ENCODE measurements at regions not wholly inside any gene's neighbourhood (a gene's known extent, or its start where the extent isn't known, plus 50 kb on each side); places are given as distances from the start of the nearest gene placed in this dataset.

DNA sequence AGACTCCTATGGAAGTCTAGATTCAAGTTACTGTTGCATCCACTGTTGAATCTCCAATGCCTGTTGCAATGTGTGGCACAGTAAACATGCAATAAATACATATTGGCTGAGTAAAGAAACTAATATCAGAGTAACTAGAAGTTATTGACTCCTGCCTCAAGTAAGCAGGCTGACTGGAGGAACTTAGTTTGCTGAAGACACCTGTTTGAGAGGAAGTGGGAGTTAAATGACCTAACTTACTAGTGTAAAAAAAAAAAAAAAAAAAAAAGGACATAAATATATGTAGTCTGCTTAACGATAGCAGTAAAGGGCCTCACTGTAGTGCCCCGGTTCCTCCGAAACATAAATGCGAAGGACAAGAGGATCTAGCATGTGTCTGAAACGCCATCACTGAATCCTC, 249.8 kb upstream of the PRDM1 start:
- H3K27ac Mint-ChIP-seq (ENCODE audit: low read depth): no peak overlapping the region
- no peaks in the 10 kb centered on the region for H3K4me1 Mint-ChIP-seq
- DNase-seq (ENCODE audit: low spot score in 2 of 2) (no peak), ATAC-seq (replicated peaks; ENCODE audit: extremely low read depth, poor library complexity, severe bottlenecking) (no peak)
- H3K4me3 Mint-ChIP-seq: no peak overlapping the region
- no peaks in the 10 kb centered on the region for H3K27me3 Mint-ChIP-seq
- H3K9me3 Mint-ChIP-seq: no peaks in the 10 kb centered on the region
- no peaks in the 10 kb centered on the region for H3K36me3 Mint-ChIP-seq (ENCODE audit: insufficient read depth)

DNA sequence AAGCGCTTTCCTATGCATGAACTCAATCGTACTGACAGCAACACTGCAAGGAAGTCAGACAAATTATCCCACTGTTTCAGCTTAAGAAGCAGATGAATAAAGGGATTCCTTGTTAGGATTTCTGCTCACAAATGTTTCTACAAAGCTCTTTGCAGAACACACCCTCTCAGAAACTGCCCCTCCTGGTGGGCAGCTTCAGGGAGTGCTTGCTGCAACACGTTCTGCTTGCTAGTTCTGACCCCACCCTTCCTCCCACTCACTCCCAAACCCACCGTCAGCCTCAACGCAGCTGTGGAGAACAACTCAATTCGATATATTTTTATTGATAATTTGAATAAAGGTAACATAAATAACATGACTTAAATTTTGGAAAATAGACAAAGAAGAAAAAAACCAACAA, 250.8 kb upstream of the PRDM1 start:
- DNase-seq (ENCODE audit: low spot score in 2 of 2): no peak
- no peaks in the 10 kb centered on the region for H3K27me3 Mint-ChIP-seq
- no peaks in the 10 kb centered on the region for H3K36me3 Mint-ChIP-seq (ENCODE audit: insufficient read depth)
- no peaks in the 10 kb centered on the region for H3K4me1 Mint-ChIP-seq
- no peak for ATAC-seq (replicated peaks; ENCODE audit: extremely low read depth, poor library complexity, severe bottlenecking)
- H3K4me3 Mint-ChIP-seq: no peak overlapping the region
- H3K9me3 Mint-ChIP-seq: no peaks in the 10 kb centered on the region
- H3K27ac Mint-ChIP-seq (ENCODE audit: low read depth): no peak overlapping the region

DNA sequence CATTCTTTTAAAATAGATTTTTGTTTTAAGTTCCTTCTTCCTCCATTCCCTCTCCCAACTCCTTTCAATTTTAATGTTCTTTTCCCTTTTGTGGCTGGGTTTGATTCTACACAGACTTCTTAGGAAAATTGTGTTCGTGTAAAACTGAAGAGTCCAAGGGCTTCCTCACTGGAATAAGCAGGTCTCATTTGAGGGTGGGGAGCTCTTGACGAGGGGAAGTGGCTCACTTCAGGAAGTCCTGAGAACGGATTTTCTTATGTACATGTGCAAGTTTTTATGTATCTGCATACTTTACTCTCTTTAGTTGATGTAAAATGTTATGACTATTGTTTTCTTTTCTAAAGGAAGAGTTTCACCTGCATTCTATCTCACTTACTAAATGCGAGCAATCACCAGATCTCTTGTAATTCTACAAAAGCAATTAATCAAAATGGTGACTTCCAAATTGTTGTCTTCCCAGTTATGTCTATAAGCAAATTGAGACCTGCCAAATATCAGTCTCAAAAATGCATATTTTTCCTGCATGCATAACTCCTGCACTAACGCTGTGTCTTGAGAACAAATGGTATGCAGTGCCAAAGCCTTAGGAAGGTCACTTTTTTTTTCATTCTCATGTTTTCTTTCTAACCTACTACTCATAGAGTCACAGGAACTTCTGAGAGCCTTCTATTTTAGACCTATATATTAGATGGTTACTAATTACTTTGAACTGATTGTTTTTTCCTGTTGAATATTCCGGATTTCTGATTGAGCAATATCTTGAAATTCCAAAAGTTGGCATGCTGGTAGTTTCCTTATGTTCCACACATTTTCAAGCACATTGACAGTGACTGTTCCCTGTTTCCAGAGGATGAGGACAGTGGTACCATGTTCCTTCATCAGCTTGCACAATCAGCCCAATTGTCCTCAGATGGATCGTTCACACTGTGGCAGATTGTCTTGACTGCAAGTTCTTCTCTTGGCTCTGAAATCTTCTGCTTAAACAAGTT, 251.9 kb upstream of the PRDM1 start:
- H3K4me3 Mint-ChIP-seq: no peak overlapping the region
- no peaks in the 10 kb centered on the region for H3K27me3 Mint-ChIP-seq
- no peak for ATAC-seq (replicated peaks; ENCODE audit: extremely low read depth, poor library complexity, severe bottlenecking)
- H3K4me1 Mint-ChIP-seq: no peaks in the 10 kb centered on the region
- H3K9me3 Mint-ChIP-seq: no peaks in the 10 kb centered on the region
- no peak overlapping the region for H3K27ac Mint-ChIP-seq (ENCODE audit: low read depth)
- no peak for DNase-seq (ENCODE audit: low spot score in 2 of 2)
- no peaks in the 10 kb centered on the region for H3K36me3 Mint-ChIP-seq (ENCODE audit: insufficient read depth)

DNA sequence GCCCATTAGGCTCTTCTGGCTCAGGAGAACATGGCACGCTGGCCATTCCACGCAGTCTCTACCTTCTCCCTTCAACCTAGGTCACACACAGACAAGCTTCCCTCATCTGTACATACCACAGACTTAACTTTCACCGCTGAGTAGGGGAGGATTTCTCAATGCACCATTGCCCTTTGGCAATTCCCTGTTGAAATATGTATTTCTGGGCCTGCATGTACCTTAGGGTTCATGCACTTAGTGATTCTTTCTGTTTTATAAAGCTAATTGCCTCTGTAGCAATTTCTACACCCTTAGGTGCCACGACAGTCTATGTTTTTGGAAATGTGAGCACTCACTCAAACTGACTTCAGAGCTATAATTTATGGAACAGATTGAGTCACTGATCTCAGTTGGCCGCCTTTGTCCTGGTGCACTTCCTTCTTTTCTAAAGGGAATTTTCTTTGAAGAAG, 253.8 kb upstream of the PRDM1 start:
- H3K27ac Mint-ChIP-seq (ENCODE audit: low read depth): no peak overlapping the region
- ATAC-seq (replicated peaks; ENCODE audit: extremely low read depth, poor library complexity, severe bottlenecking) (no peak), DNase-seq (ENCODE audit: low spot score in 2 of 2) (no peak)
- H3K27me3 Mint-ChIP-seq: no peaks in the 10 kb centered on the region
- no peak overlapping the region for H3K4me3 Mint-ChIP-seq
- H3K4me1 Mint-ChIP-seq: no peaks in the 10 kb centered on the region
- H3K9me3 Mint-ChIP-seq: no peaks in the 10 kb centered on the region
- H3K36me3 Mint-ChIP-seq (ENCODE audit: insufficient read depth): no peaks in the 10 kb centered on the region

DNA sequence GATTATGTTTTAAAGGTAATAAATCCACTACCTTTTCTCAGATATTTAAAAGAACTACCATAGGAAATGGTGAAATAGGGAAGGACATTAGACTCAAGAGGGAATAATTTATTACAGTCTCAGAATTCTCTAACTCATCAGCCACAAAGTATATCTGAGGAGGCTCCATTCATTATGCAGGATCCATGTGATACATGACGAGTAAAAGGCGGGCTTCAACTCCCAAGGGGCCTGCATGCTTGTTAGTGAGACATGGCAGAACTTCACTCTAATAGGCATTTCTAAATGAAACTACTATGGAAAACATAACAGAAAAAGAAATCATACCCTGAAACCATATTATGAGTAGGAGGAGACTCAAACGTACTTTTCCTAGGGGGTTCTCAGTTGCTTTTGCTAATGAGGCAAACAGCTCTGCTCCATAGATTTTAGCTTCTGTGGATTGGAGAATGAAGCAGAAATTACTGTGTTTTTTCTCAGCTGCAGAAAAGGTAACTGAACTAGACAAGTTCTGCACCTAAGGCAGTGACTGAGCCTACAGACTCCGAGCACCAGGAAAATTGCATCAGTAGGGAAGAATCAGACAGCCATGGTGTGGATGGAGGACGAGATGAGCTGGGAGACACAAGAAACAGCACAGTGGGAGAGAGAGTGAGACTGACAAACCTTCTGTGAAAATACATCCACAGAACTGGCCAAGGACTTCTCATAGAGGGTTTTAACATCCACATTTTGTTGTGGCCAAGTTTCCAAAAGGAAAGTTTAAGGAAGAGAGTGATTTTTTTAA, 254.6 kb upstream of the PRDM1 start:
- Mint-ChIP-seq H3K36me3 (ENCODE audit: insufficient read depth) (no peaks in the 10 kb centered on the region), H3K4me3 (no peak overlapping the region), H3K27ac (ENCODE audit: low read depth) (no peak overlapping the region), H3K9me3 (no peaks in the 10 kb centered on the region), H3K27me3 (no peaks in the 10 kb centered on the region), H3K4me1 (no peaks in the 10 kb centered on the region)
- no peak for ATAC-seq (replicated peaks; ENCODE audit: extremely low read depth, poor library complexity, severe bottlenecking)
- DNase-seq (ENCODE audit: low spot score in 2 of 2): no peak

DNA sequence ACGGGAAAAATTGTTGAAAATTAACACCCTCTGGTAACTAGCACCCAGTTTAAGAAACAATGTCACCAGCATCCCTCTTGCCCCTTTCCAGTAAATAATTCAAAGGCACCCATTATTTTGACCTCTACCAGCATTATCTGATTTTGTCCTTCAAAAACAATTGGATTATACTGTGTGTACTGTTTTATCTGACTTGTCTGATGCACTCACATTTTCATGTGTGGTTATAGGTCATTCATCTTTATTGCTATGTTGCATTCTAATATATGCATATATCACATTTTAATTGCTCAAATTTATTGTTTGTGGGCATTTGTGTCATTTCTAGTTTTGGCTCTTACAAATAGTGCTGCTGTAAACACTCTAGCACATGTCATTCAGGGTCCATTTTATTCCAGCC, 260.9 kb upstream of the PRDM1 start:
- DNase-seq (ENCODE audit: low spot score in 2 of 2): no peak

DNA sequence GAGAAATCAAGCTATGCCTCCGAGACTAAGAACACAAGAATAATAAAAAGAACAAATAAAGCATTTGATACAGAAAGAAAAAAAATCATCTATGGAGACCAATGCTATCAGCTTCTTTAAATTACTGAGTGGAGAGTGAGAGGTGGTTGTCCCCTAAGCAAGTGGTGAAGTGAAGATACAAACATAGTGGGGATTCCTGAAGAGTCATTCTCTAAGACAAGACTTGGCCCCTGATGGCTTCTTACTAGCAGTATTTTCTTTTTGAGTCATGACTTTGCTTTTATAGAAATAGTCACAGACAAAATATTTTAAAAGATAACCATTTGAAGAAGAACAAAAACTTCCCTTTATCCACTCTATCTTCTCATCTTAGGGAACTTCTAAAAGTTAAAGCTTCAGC, 261.4 kb upstream of the PRDM1 start:
- no peaks in the 10 kb centered on the region for H3K27me3 Mint-ChIP-seq
- H3K9me3 Mint-ChIP-seq: no peaks in the 10 kb centered on the region

More for the DNA sequence above, 260.9 kb upstream of the PRDM1 start:
- Mint-ChIP-seq H3K9me3 (no peaks in the 10 kb centered on the region), H3K27ac (ENCODE audit: low read depth) (no peak overlapping the region), H3K4me1 (no peaks in the 10 kb centered on the region), H3K27me3 (no peaks in the 10 kb centered on the region), H3K4me3 (no peak overlapping the region), H3K36me3 (ENCODE audit: insufficient read depth) (peaks cover 2% of the 10 kb centered on the region)
- no peak for ATAC-seq (replicated peaks; ENCODE audit: extremely low read depth, poor library complexity, severe bottlenecking)

DNA sequence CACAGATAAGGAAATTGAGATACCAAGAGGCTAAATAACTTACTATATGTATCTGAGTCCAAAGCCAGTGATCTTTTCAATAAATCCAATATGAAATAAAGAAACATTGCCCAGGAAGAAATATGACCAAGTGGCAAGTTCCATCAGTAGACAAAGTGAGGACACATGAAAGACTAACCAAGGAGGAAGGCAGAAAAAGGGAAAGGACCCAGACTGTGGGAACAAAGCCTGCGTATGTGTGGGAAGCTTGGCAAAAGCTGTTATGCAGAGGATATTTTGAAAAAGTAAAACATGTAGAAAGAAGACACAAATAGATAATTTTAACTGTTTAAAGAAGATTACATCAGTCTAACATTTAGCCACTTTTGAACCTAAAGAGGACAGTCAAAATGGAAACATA, 264.4 kb upstream of the PRDM1 start:
- no peaks in the 10 kb centered on the region for H3K27me3 Mint-ChIP-seq
- no peaks in the 10 kb centered on the region for H3K4me1 Mint-ChIP-seq
- no peak overlapping the region for H3K4me3 Mint-ChIP-seq
- H3K27ac Mint-ChIP-seq (ENCODE audit: low read depth): no peak overlapping the region
- peaks cover 2% of the 10 kb centered on the region for H3K36me3 Mint-ChIP-seq (ENCODE audit: insufficient read depth)
- no peak for ATAC-seq (replicated peaks; ENCODE audit: extremely low read depth, poor library complexity, severe bottlenecking)
- DNase-seq (ENCODE audit: low spot score in 2 of 2): no peak
- H3K9me3 Mint-ChIP-seq: no peaks in the 10 kb centered on the region

More for the DNA sequence above, 261.4 kb upstream of the PRDM1 start:
- H3K36me3 Mint-ChIP-seq (ENCODE audit: insufficient read depth): peaks cover 2% of the 10 kb centered on the region
- DNase-seq (ENCODE audit: low spot score in 2 of 2) (no peak), ATAC-seq (replicated peaks; ENCODE audit: extremely low read depth, poor library complexity, severe bottlenecking) (no peak)
- H3K4me3 Mint-ChIP-seq: no peak overlapping the region
- H3K4me1 Mint-ChIP-seq: no peaks in the 10 kb centered on the region
- H3K27ac Mint-ChIP-seq (ENCODE audit: low read depth): no peak overlapping the region

DNA sequence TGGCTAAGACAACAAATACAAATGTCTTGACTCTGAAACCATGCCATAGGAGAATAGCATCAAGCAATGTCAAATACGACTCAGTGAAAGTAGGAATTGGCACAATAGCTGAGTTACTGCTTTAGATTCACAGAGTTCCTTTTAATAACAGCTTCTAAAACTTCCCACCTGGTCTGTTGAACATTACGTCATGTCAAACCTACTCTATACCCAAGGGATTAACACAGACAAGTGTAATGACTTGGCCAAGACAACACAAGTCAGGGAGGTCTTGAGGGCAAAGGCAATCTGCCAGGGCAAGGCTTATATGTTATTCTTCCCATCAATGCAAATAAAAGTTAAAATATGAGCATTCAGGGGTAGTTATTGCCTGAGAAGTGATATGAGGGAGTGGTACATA, 265.1 kb upstream of the PRDM1 start:
- H3K4me1 Mint-ChIP-seq: no peaks in the 10 kb centered on the region
- ATAC-seq (replicated peaks; ENCODE audit: extremely low read depth, poor library complexity, severe bottlenecking) (no peak), DNase-seq (ENCODE audit: low spot score in 2 of 2) (no peak)
- H3K27me3 Mint-ChIP-seq: no peaks in the 10 kb centered on the region
- no peaks in the 10 kb centered on the region for H3K9me3 Mint-ChIP-seq
- H3K4me3 Mint-ChIP-seq: no peak overlapping the region
- peaks cover 2% of the 10 kb centered on the region for H3K36me3 Mint-ChIP-seq (ENCODE audit: insufficient read depth)
- no peak overlapping the region for H3K27ac Mint-ChIP-seq (ENCODE audit: low read depth)

DNA sequence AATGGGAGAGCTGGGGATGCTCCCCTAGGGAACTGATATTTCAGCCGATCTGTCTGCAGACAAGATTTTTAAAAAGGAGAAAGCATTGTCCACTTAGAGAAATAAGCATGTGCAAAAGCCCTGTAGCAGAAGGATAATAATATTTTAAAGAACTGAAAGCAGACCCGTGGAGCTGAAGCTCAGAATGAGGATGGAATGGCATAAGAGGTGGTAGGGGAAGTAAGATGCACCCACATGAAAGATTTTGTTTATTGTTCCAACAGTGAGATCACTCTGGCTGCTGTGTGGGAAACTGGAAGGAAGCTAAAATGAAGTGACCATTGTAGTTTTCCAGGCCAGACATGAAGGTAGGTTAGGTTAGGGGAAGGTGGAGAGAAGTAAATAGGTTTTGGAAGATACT, 266.4 kb upstream of the PRDM1 start:
- DNase-seq (ENCODE audit: low spot score in 2 of 2) (no peak), ATAC-seq (replicated peaks; ENCODE audit: extremely low read depth, poor library complexity, severe bottlenecking) (no peak)
- H3K36me3 Mint-ChIP-seq (ENCODE audit: insufficient read depth): no peaks in the 10 kb centered on the region
- no peak overlapping the region for H3K27ac Mint-ChIP-seq (ENCODE audit: low read depth)
- no peaks in the 10 kb centered on the region for H3K9me3 Mint-ChIP-seq
- H3K27me3 Mint-ChIP-seq: no peaks in the 10 kb centered on the region
- no peak overlapping the region for H3K4me3 Mint-ChIP-seq
- no peaks in the 10 kb centered on the region for H3K4me1 Mint-ChIP-seq

DNA sequence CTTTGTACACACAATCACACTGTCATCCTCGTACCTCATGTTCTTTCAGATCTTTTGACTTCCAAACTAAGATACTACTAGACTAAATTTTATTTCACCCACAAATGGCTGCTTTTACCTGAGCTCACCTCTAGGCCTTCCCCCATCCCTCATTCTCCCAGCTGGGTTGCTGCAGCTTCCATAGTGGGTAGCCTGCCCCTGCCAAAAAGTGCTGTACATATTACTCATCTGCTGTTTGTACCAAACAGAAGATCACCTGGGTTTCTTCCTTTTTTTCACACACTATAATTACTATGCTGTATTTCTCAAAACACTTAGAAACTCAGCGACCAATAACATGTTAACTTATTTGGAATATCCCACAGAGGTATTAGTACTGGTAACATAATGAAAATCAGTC, 267.6 kb upstream of the PRDM1 start:
- no peak overlapping the region for H3K4me3 Mint-ChIP-seq
- DNase-seq (ENCODE audit: low spot score in 2 of 2) (no peak), ATAC-seq (replicated peaks; ENCODE audit: extremely low read depth, poor library complexity, severe bottlenecking) (no peak)
- no peaks in the 10 kb centered on the region for H3K4me1 Mint-ChIP-seq
- no peaks in the 10 kb centered on the region for H3K9me3 Mint-ChIP-seq
- no peaks in the 10 kb centered on the region for H3K27me3 Mint-ChIP-seq
- H3K27ac Mint-ChIP-seq (ENCODE audit: low read depth): no peak overlapping the region
- no peaks in the 10 kb centered on the region for H3K36me3 Mint-ChIP-seq (ENCODE audit: insufficient read depth)

DNA sequence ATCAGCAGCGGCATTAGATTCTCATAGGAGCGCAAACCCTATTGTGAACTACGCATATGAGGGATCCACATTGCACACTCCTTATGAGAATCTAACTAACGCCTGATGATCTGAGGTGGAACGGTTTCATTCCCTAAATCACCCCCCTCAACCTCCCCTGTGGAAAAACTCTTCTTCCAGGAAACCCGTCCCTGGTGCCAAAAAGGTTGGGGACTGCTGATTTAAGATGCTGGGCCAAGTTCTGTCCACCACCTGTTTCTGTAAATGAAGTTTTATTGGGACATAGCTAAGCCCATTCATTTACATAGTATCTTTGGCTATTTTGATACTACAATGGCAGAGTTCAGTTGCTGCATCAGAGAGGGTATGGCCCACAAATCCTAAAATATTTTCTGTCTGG, 268.2 kb upstream of the PRDM1 start:
- Mint-ChIP-seq H3K36me3 (ENCODE audit: insufficient read depth) (no peaks in the 10 kb centered on the region), H3K27me3 (no peaks in the 10 kb centered on the region), H3K4me3 (no peak overlapping the region), H3K4me1 (no peaks in the 10 kb centered on the region), H3K27ac (ENCODE audit: low read depth) (no peak overlapping the region), H3K9me3 (no peaks in the 10 kb centered on the region)
- ATAC-seq (replicated peaks; ENCODE audit: extremely low read depth, poor library complexity, severe bottlenecking) (no peak), DNase-seq (ENCODE audit: low spot score in 2 of 2) (no peak)

DNA sequence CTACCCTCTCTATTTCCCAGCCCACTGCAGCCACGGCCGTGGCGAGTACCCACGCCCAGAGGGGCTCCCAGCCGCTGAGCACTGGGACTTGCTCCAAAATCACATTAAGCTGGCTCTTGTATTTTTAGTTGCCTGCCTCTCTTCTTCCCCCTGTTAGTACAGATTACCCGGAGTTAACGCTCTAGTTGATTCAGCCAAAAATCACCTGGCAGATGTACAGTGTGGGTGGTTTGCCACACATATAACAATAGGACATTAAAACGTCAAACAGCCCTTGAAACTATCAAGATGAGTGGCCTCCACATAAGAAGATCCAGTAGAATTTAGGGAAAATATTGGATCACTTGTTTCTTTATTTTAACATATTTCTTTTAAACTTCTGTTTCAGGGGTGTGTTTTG, 268.8 kb upstream of the PRDM1 start:
- no peaks in the 10 kb centered on the region for H3K4me1 Mint-ChIP-seq
- H3K27me3 Mint-ChIP-seq: no peaks in the 10 kb centered on the region
- no peaks in the 10 kb centered on the region for H3K36me3 Mint-ChIP-seq (ENCODE audit: insufficient read depth)
- no peak overlapping the region for H3K4me3 Mint-ChIP-seq
- no peak for DNase-seq (ENCODE audit: low spot score in 2 of 2)
- no peak overlapping the region for H3K27ac Mint-ChIP-seq (ENCODE audit: low read depth)
- ATAC-seq (replicated peaks; ENCODE audit: extremely low read depth, poor library complexity, severe bottlenecking): no peak
- no peaks in the 10 kb centered on the region for H3K9me3 Mint-ChIP-seq

Measured in central memory CD8-positive, alpha-beta T cell (primary cell).